ENCODE measurements at regions not wholly inside any gene's neighbourhood (a gene's known extent, or its start where the extent isn't known, plus 50 kb on each side); places are given as distances from the start of the nearest gene placed in this dataset.
"Not testable (repeated sequence)": the region's sequence is repeated elsewhere in the genome, so short reads cannot be mapped to it uniquely, and the experiment has no call there.

DNA sequence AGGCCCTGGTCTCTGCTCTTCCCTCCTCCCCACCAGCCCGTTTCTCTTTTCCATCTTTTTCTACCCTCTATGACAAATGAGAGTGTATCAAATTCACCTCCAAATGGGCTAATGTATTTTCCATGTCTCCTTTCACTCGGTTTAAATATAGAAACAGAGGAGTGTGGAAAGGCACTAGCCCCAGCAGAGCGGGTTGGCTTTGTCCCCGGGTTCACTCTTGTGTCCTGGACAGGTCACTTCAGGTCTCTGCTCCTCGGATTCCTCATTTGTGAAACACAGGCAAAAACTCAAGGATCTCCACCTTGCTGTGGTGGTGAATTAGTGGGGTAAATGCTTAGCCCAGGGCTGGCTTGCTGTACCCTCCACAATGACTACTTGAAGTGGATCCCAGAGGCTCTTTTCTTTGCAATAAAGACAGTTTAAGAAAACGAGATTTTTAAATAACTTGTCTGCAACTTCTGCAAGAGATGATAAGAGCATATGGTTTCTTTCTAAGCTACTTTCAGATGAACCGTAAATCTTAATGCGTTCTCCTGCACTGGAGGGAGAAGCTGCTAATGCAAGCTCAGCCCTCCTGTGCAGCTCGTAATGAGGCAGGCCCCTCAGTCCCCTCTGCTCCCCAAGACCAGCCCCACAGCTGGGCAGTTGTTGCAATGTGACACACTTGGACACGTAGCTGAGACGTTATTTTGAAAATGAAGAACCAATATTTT lies 292.9 kb downstream of the THBS2 start:
- DNase-seq: no peak

DNA sequence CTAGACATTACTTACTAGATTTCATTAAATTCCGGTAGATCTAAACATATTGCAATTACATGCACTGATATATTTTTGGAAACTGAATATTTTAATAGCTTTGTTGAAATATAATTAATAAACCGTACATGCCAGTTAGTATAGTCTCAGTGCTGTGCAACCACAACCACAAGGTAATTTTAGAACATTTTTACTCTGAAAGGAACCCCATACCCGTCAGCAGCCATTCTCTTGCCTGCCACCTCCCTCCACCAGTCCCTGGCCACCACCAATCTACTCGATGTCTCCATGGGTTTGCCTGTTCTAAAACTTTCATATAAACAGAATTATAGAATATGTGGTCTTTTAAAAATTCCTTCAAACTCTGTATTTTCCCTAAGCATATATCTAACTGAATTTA lies 293.9 kb downstream of the THBS2 start:
- no peak for DNase-seq

DNA sequence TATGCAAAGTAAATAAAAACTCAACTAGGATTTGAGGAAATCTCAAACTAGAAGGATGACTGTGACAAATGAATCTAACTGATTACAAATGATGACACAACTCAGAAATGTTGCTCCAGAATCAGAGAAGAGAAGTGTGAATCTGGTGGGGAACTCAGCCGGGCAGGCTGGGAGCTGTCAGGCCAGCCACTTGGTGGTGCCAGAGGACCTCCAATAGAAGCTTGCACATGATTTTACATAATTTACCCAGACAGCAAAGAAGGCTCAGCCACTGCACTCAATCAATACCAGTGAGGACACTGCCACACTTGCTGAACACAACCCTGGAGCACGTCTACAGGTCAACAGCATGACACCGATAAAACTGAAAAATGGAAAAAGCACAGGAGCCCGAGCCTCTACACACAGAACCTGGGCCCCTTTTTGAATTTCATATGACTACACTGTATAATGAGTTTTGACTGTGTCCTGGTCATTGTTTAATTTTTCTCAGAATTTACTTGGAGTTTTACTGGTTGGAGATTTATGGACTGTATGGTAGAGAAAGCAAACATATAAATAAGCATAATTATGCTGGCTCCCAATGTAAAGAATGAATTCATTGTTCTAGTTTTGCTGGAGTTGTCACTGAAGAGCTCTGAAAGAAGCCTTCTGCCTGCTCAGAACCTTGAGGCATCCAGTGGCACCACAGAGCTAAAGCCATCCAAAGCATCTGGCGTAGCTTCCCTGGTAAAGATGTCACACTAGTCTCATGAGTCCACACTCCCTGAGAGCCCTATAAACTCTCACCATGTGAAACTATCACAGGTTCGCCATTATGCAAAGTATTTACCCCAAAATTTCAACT lies 296.5 kb downstream of the THBS2 start:
- no peak for DNase-seq

DNA sequence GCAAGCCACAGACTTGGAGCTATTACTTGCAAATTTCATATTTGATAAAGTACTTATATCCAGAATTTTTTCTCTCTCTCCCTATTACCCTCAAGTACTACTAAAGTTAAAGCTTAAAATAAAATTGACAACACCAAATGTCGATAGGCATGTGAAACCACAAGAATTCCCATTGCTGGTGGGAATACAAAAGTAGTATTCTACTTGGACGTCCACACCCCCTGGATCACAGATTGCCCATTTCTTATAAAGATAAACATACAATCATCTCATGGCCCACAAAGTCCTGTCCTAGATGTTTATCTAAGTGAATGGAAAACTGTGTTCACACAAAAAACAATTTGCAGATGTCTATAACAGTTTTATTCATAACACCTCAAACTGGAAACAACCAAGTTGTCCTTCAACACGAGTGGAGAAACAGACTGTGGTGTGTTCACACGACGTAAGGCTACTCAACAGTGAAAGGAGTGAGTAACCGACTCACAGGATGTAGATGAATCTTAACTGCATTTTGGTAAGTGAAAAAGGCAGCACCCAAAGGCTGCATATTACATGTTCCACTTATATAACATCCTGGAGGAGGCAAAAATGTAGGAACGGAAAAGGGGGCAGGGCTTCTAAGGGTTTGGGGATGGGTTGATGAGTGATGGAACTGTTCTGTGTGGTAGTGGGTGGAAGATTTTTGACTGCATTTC lies 297.4 kb downstream of the THBS2 start:
- no peak for DNase-seq

DNA sequence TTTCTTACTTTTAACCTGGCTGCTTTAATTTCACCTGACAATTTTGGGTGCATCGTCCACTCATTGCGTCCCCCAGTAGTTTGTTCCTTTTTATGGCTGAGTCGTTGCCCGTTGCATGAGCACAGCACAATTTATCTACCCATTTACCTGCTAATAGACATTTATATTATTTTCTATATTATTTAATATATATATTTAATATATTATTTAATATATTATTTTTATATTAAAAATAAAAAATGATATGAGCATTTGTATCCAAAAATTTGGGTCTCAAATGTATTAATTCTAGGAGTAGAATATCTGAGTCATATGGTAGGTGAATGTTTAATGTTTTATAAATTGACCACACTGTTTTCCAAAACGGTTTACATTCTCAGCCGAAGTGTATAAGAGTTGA lies 300.2 kb downstream of the THBS2 start:
- DNase-seq: no peak

DNA sequence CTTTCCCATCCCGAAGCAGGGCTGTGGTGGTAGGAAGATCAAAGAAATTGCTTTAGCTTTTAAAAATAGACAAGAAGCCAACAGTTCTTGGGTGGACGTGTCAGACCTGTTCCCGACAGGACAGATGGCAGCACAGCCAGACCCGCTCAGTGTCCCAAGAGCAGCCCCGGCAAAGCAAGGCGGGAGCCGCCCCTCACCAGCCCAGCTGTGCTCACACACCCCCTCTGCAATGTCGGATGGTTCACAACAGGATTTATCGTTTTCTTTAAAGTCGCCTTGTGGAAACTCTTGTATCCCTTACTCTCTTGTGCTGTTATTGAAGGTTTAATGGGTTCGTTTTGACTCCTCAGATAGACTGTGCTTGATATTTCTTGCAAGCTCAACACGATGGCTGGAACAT lies 302.4 kb downstream of the THBS2 start:
- DNase-seq: no peak

DNA sequence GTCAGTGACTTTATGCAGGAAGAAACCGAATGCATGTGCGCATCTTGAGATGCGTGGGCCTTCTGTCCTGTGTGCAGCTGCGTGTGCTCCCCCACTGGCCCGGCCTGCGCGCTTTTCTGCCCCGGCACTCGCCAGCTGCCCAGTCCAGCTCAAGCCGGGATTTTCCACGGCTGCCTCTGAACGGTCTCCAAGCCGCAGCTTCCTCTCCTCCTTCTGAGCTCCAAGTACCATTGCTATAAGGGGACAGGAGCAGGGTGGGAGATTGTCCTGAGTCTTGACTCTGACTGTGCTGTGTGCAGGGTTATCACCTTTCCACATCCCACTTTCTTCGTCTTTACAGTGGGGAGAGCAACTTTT lies 302.8 kb downstream of the THBS2 start:
- no peak for DNase-seq

DNA sequence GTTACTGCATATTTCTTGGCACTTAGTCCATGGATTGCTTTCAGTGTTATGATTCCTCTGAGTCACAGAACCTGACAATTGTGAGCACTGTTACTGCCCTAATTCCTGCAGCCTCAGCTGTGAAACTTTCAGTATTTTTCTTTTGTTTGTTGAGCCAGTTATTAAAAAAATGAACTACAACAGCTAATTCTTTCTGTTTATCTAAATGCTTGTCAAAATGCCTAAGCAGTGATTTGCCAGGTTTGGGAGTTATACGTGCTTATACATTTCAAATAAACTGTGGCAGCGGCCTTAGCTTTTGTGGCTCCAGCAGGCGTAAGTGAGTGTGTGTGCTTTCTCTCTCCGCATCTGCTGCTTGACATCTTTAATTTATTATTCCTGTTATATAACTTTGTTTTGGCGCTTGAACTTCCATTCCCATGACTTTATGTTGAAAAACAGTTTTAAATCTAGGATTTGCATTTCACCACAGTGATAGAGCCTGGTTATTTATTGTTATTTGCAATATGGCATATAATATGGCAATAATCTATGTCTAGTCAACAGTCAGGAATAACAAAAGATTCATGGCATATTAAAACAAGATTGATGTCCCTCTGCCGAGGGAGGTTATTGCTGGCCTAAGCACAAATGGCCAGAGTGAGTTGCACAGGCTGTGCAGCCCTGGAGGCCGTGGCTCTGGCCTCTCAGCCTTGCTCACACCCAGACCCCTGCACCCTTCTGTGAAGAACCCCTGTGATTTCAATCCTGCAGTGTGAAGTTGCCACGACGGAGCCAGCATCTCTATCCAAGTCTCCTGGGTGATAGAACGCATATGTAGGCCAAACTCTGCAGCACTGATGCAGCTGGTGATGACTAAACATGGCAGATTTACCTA lies 303.4 kb downstream of the THBS2 start:
- DNase-seq: no peak

DNA sequence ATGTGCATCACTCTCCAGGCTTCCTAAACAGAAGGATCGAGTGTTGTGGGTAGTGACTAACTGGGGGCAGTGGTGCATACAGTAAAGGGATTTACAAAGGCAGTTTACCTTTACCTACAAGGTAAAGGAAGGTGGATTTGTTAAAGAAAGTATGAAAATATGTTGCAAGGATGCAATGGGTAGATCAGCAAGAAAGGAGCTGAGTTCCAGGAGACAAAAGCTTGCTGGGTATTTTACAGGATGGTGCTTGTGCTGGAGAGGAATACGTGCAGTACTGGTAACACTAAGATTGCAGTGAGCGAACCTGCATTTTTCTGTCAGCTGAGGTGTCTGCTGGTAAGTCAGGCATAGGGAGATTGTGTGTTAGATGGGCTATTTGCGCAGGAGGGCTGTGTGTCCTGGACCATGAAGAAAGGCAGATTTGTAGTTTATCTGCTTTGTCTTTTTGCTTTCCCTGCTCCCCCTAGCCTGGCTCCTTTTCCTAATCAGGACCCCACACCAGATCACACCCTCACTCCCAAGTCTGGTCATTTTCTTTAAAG lies 304.6 kb downstream of the THBS2 start:
- DNase-seq: no peak

DNA sequence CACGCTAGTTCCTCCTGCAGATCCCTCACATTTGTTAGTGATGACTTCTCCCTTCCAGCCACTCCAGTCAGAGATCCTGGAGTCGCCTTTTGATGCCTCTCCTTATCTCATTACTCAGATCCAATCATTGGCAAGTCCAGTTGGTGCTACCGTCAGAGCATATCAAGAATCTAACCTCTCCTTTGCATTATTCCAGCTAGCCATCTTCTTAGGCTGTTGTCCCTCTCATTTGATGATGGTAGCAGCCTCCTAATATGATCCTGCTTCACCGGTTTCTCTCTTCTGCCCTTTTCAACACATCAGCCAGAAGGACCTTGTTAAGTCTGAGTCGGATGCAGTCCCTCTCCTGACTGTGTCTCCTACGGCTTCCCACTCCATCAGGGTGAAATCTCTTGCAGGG lies 305.6 kb downstream of the THBS2 start:
- no peak for DNase-seq

DNA sequence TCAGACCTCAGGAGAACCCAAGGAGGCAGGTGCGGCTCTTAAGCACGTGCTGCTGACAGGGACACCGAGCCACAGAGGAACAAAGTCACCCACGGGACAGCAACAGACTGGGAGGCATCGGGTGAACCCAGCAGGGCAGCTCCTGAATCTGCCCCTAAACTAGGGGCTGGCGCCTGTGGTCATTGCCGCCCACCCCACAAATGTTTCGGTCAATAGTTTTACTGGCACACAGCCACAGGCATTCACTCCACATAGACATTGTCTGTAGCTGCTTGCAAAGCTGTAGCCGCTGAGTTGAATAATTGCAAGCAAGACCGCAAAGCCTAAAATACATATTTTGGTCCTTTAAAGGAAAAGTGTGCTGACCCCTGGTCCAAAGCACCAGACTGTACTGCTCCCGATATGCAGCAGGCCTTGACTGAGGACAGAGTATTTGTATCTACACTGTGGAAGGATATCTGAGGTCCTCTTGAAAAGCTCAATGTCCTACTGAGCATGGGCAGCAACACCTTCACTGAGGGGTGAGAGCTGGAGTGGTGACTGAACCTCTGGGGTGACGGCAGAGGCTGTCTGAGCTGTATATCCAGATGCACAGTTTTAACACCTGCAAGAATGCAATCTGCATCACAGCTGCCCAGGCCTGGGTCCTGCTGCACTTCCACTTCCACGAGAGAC lies 310.3 kb downstream of the THBS2 start:
- no peak for DNase-seq

DNA sequence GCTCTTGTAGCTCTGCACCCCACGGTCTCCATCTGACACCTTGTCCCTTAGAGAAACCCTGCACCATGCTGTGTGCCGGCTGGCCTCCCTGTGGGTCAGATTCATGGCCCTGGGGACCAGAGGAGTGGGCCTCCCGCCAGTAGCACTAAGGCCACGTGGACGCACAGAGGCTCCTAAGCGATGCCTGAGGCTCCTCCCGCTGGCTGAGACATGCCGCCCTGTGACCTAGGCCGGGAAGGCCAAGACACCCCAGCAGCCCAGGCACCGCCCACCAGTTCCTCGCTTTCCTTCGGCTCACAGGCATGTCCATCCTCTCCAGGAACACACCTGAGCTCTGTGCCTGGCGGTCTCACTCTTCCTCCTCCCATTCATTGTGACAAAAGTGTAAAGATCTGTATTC lies 311.0 kb downstream of the THBS2 start:
- no peak for DNase-seq

DNA sequence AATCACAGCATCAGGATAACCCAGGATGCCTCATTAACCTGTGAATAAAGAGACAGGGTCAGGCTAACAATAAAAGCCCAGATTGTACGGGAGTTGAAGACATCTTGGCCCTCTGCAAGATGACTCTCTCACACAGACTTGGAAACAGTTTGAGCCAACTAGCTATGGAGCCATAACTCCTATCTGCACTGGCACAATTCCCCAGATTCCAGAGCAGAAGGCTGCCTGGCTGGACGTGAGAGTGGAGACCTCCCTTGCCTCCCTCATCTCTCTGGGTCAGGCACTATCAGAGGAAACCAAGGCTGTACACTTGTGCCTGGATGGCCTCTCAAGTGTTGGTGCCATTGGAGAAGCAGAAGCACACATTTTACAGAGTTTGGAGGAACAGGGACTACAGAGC lies 312.6 kb downstream of the THBS2 start:
- DNase-seq: no peak

DNA sequence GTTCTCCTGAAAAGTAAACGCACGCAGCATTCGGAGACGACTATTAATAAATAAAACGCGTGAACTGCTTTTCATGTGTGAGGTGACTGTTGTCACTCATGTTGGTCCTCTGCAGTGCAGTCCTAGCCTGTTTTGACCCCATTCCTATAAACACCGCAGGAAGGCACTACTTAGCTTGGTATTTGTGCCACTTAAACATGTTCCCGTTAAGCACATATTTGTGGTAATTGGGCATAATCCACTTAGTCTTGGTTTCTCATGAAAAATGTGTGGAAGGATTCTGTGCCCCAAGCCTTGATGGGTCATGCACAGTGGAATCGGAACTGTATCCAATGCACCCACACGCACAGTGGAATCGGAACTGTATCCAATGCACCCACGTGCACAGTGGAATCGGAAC lies 313.9 kb downstream of the THBS2 start:
- DNase-seq: no peak

DNA sequence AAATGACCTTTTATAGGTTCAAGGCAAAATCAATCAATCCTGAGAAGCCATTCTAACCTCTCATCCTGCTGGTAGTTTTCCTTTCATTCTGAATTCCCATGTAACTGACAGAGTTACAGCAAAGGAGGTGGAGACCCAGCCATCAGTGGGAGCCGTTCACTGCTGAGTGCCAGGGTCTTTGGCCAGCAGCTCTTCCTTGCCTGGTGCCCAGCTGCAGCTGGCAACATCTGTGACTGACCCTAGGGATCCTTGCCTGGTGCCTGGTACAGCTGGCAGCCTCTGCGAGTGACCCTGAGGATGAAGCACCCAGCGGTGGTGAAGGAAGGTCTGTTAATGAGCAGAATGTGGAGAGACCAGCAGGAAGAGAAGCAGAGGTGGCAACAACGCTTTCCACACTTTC lies 314.6 kb downstream of the THBS2 start:
- DNase-seq: no peak

DNA sequence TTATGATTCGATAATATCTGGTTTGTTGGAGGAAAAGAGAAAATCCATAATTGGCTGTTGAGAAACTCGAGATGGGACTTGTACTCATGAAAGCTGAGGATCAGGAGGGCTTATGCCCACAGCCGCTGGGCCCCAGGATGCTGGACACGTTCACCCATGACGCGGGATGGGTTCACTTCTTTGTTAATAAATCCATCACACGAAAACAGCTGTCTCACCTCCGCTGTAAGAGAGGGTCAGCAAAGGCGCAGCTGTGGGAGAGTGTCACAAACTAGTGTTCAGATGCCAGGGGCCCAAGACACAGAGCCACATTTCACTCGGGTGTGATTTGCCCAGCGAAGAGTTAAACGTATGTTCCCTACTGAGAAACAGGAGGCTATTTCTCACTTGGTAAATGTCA lies 315.1 kb downstream of the THBS2 start:
- DNase-seq: no peak

DNA sequence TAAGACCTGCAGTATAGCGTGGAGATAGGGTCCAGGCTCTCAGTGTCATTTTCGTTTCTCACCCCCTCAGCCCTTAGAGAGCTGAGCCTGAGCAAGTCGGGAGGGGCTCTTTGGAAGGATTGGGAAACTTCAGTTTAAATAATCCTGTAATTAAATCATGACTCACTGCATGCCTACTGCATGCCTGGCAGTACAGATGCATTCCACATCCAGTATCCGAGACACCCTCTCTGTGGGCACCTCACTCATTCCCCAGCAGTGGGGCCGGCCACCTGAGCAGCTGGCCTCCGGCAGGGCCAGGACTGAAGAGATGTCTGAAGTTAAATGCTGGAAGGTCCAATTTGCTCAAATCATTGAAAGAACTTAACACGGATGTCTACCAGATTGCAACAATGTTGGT lies 316.6 kb downstream of the THBS2 start:
- DNase-seq: no peak

DNA sequence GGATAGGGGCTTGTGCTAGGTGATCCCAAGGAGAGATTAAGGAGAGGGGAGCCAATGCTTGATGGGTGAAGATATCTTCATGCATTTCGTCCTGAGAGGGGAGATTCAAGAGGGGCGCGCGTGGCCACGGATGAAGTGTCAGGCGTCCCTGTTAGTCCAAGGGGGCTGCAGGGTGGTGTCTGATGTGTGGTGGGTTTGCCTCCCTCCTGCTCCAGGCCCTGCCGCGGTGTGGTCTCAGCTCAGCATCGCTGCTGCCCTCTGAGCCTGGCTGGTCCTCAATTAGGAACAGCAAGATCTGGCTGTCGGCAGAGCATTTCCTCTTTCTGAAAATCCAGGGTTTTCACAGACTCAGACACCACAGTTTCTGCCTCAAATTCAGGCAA lies 318.0 kb downstream of the THBS2 start:
- DNase-seq: no peak

DNA sequence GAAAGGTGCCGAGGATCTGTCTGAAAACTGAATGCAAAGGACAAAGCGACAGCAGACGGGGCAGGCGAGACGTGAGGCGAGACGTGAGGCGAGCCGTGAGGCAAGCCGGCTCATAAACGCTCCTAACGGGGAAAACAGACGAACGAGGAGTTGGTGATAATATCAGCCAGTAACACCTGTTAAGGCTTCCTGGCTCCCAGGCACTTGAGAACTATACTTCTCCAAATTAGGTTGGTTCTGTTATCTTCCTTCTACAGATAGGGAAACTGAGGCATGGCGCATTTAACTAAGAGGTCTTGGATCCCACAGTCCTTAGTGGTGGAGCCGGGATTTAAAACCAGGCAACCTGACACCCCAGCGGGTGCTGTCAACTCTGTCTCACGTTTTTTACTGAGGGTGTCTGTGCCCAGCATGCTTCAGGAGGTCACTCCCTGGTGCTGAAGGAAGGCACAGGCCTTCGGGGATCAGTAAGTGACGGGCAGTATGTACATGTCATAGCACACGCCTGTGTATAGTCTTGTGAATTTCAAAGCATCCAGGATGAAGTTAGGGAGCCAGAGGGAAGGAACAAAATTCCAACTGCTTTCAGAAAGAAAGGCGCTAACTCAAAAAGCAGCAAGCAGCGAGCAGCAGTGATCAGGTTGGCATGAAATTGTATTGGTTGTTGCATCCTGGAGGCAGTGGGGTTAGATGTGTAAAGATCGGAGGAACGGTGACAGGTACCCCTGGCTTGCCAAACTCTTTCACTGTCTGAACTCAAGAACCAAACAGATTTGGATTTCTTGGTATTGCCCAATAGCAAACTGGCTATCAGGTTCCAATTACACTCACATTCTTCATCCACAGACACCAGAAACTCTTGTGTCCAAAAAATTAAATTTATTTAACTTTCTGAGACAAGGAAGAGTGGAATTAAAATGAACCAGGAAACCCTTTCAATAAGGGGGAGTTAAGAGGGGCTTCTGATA lies 318.7 kb downstream of the THBS2 start:
- DNase-seq: no peak

DNA sequence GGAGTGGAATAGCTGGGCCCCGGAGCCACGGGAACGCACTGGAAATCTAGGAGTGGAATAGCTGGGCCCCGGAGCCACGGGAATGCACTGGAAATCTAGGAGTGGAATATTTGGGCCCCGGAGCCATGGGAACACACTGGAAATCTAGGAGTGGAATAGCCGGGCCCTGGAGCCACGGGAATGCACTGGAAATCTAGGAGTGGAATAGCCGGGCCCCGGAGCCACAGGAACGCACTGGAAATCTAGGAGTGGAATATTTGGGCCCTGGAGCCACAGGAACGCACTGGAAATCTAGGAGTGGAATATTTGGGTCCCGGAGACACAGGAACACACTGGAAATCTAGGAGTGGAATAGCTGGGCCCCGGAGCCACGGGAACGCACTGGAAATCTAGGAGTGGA lies 321.5 kb downstream of the THBS2 start:
- DNase-seq: not testable (repeated sequence)

DNA sequence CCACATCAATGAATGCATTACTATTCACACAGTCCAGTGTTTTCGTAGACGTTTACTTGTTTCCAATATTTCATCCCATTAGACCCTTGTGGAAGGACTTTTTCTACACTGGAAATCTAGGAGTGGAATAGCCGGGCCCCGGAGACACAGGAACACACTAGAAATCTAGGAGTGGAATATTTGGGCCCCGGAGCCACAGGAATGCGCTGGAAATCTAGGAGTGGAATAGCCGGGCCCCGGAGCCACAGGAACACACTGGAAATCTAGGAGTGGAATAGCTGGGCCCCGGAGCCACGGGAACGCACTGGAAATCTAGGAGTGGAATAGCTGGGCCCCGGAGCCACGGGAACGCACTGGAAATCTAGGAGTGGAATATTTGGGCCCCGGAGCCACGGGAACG lies 322.6 kb downstream of the THBS2 start:
- not testable (repeated sequence) for DNase-seq

All from bone marrow (tissue), 2 donors.